ENCODE measurements at regions not wholly inside any gene's neighbourhood (a gene's known extent, or its start where the extent isn't known, plus 50 kb on each side); places are given as distances from the start of the nearest gene placed in this dataset.
A peak's percentile ranks its signal among the peaks of the same experiment; 100 is the strongest.

DNA sequence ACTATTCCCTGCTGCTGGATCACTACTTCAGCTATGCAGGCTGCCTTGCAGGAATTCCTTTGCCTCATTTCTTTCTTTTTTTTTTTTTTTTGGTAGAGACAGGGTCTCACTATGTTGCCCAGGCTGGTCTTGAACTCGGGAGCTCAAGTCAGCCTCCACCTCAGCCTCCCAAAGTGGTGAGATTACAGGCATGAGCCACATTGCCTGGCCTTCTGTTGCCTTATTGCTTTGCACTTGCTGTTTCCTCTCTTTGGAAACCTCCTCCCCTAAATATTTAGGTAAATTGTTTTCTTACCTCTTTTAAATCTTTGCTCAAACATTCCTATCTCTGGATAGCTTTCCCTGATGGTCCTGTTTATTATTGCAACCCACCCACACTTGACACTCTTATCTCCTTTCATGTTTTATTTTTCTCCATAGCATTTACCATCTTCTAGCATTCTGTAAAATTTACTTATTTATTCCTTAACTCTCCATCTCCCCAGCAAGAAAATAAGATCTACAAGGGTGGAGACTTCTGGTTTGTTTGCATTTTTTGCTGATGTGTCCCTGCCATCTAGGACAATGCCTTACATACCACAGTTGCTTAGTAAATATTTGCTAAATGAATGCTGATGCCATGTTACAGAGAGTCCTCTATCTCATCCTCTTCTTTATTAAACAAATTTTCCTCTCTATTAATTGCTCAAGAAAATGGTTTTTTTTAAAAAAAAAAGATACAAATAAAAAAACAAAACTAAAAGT is 134.8 kb downstream of the P2RY1 start:
- Histone ChIP-seq H3K27me3 (ENCODE audit: insufficient read depth, low read length) (no peaks in the 10 kb centered on the region), H3K9me2 (ENCODE audit: insufficient read depth) (no peaks in the 10 kb centered on the region), H3K27ac (ENCODE audit: low read depth, low read length) (no peak overlapping the region), H3K79me2 (ENCODE audit: insufficient read depth, low read length) (no peaks in the 10 kb centered on the region), H2AFZ (ENCODE audit: low read depth, low read length, poor library complexity, severe bottlenecking) (peak overlapping the region; percentile 2), H3K9ac (ENCODE audit: low read length) (no peak overlapping the region), H3K4me1 (ENCODE audit: control insufficient read depth in 1 of 2, insufficient read depth in 2 of 2, low read length in 2 of 2) (peaks cover 0 to 13% of the 10 kb centered on the region in 2 experiments; a peak in 2 of 4 replicates), H3K36me3 (ENCODE audit: control insufficient read depth in 1 of 2, insufficient read depth in 2 of 2, low read length in 2 of 2) (no peaks in the 10 kb centered on the region), H3K4me3 (replicated peaks in 1 of 2; ENCODE audit: low read depth in 1 of 2, low read length in 2 of 2) (no peak overlapping the region), H3K9me3 (ENCODE audit: control insufficient read depth in 1 of 2, insufficient read depth in 1 of 2, low read depth in 1 of 2, low read length in 2 of 2) (no peaks in the 10 kb centered on the region), H4K20me1 (ENCODE audit: insufficient read depth) (no peaks in the 10 kb centered on the region), H3K4me2 (ENCODE audit: low read length) (no peak overlapping the region)
- RAD21 ChIA-PET (ENCODE audit: low non-redundant PET in 1 of 2, low total read pairs in 2 of 2, uncharacterized antibody in 2 of 2, unreplicated experiment in 2 of 2), result no interaction called here
- CTCF ChIA-PET, result no interaction called here
- POLR2A ChIA-PET, result no interaction called here
- no peak for DNase-seq (ENCODE audit: low read depth, low spot score)
- no peak for TF ChIP-seq FOSL1 (IDR thresholded peaks at IDR 0.05; ENCODE audit: low read depth)
- TF ChIP-seq EZH2phosphoT487 (IDR thresholded peaks at IDR 0.05; ENCODE audit: borderline replicate concordance), result no peak
- TF ChIP-seq JUND (IDR thresholded peaks at IDR 0.05), result no peak
- TF ChIP-seq CEBPB (IDR thresholded peaks at IDR 0.05; ENCODE audit: low read depth), result no peak
- no peak for TF ChIP-seq SP1 (IDR thresholded peaks at IDR 0.05; ENCODE audit: low read depth)
- TF ChIP-seq RAD21 (IDR thresholded peaks at IDR 0.05; ENCODE audit: low read depth), result no peak
- TF ChIP-seq TCF7L2 (IDR thresholded peaks at IDR 0.05; ENCODE audit: borderline replicate concordance, extremely low read depth, insufficient read depth, insufficient read length), result no peak
- no peak for TF ChIP-seq CBX3 (IDR thresholded peaks at IDR 0.05; ENCODE audit: low read depth)
- TF ChIP-seq, protein P1, sequence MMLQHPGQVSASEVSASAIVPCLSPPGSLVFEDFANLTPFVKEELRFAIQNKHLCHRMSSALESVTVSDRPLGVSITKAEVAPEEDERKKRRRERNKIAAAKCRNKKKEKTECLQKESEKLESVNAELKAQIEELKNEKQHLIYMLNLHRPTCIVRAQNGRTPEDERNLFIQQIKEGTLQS (IDR thresholded peaks at IDR 0.05), result no peak
- TF ChIP-seq POLR2A (IDR thresholded peaks at IDR 0.05; ENCODE audit: borderline replicate concordance, extremely low read depth, insufficient read depth, insufficient read length), result no peak
- TF ChIP-seq CTCF (IDR thresholded peaks at IDR 0.05 in 2 of 3, conservative IDR thresholded peaks at IDR 0.05 in 1 of 3; ENCODE audit: borderline replicate concordance in 1 of 3, insufficient read depth in 1 of 3, low read depth in 2 of 3, low read length in 2 of 3), result no peak
- BruUV-seq (replicated peaks), result no TSS peak
- ATAC-seq, result no peak
- intact Hi-C loops (cut with micrococcal nuclease), result no loop called here
